ENCODE measurements at regions not wholly inside any gene's neighbourhood (a gene's known extent, or its start where the extent isn't known, plus 50 kb on each side); places are given as distances from the start of the nearest gene placed in this dataset.

- no peak for TF ChIP-seq EZH2phosphoT487 (IDR thresholded peaks at IDR 0.05; ENCODE audit: borderline replicate concordance)
- TF ChIP-seq, protein P1, sequence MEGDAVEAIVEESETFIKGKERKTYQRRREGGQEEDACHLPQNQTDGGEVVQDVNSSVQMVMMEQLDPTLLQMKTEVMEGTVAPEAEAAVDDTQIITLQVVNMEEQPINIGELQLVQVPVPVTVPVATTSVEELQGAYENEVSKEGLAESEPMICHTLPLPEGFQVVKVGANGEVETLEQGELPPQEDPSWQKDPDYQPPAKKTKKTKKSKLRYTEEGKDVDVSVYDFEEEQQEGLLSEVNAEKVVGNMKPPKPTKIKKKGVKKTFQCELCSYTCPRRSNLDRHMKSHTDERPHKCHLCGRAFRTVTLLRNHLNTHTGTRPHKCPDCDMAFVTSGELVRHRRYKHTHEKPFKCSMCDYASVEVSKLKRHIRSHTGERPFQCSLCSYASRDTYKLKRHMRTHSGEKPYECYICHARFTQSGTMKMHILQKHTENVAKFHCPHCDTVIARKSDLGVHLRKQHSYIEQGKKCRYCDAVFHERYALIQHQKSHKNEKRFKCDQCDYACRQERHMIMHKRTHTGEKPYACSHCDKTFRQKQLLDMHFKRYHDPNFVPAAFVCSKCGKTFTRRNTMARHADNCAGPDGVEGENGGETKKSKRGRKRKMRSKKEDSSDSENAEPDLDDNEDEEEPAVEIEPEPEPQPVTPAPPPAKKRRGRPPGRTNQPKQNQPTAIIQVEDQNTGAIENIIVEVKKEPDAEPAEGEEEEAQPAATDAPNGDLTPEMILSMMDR (conservative IDR thresholded peaks at IDR 0.05; ENCODE audit: low read length), result no peak
Measured at GRCh38 chr6:163663575-163663974, 249.1 kb downstream of the QKI start.
